ENCODE measurements at regions not wholly inside any gene's neighbourhood (a gene's known extent, or its start where the extent isn't known, plus 50 kb on each side); places are given as distances from the start of the nearest gene placed in this dataset.

GRCh38 chr13:76297331-76297730, 588.9 kb downstream of the KCTD12 start:
- TF ChIP-seq CTCF (IDR thresholded peaks at IDR 0.05; ENCODE audit: insufficient read depth, low read depth, low read length) (no peak), EZH2 (IDR thresholded peaks at IDR 0.05; ENCODE audit: insufficient read depth, low read length) (no peak)
